Smooth muscle cell (in vitro differentiated cells): ENCODE measurements at regions not wholly inside any gene's neighbourhood (a gene's known extent, or its start where the extent isn't known, plus 50 kb on each side); places are given as distances from the start of the nearest gene placed in this dataset.
A peak's percentile ranks its signal among the peaks of the same experiment; 100 is the strongest.

Source experiments
- DNase-seq: peaks from one replicate; lab custom pipeline; 2025; ENCODE audit not compliant: unreplicated experiment; lab: John Stamatoyannopoulos, UW
- H2AFZ ChIP-seq: fragments of 200-600 bp; sonication (generic); 2 replicates; pipeline ENCODE4 v1.6.0; 2016; ENCODE audit warnings: antibody characterized with exemption, low read depth, mild to moderate bottlenecking
- H3F3A ChIP-seq: fragments of 200-600 bp; sonication (generic); 2 replicates; pipeline ENCODE4 v1.6.0; 2017; ENCODE audit warnings: antibody characterized with exemption, low read depth
- H3K27ac ChIP-seq: fragments of 200-600 bp; sonication (generic); 2 replicates; pipeline ENCODE4 v1.5.1; 2016; ENCODE audit warnings: low read depth, mild to moderate bottlenecking
- H3K27me3 ChIP-seq: fragments of 200-600 bp; sonication (generic); 2 replicates; pipeline ENCODE4 v1.6.1; 2016; ENCODE audit warnings: low read depth, mild to moderate bottlenecking
- H3K36me3 ChIP-seq: fragments of 200-600 bp; sonication (generic); 2 replicates; pipeline ENCODE4 v1.5.1; 2016; ENCODE audit warnings: low read depth
- H3K4me1 ChIP-seq: fragments of 200-600 bp; sonication (generic); 2 replicates; pipeline ENCODE4 v1.5.1; 2016; ENCODE audit warnings: low read depth
- H3K4me2 ChIP-seq: fragments of 200-600 bp; sonication (generic); 2 replicates; pipeline ENCODE4 v1.6.0; 2016; ENCODE audit warnings: mild to moderate bottlenecking
- H3K4me3 ChIP-seq: fragments of 200-600 bp; sonication (generic); 2 replicates; pipeline ENCODE4 v1.5.1; 2016; ENCODE audit warnings: mild to moderate bottlenecking
- H3K79me2 ChIP-seq: fragments of 200-600 bp; sonication (generic); 2 replicates; pipeline ENCODE4 v1.6.0; 2016; ENCODE audit warnings: low read depth, mild to moderate bottlenecking
- H3K9ac ChIP-seq: fragments of 200-600 bp; sonication (generic); 2 replicates; pipeline ENCODE4 v1.6.0; 2016; ENCODE audit warnings: low read depth
- H3K9me3 ChIP-seq: fragments of 200-600 bp; sonication (generic); replicated peaks from 2 replicates; pipeline ENCODE4 v1.5.1; 2016; ENCODE audit warnings: low read depth
- H4K20me1 ChIP-seq: fragments of 200-600 bp; sonication (generic); 2 replicates; pipeline ENCODE4 v1.6.0; 2016; ENCODE audit warnings: low read depth
- WGBS: methylation state at CpG from one replicate; pipeline ENCODE4 v1.1.7; 2016; ENCODE audit warnings: low lambda C conversion rate; 5-methylcytosine and 5-hydroxymethylcytosine counted together
- TF ChIP-seq, protein P1 (sequence below): fragments of 200-600 bp; sonication (generic); IDR thresholded peaks from 2 replicates; pipeline ENCODE4 v1.5.1; 2017; ENCODE audit warnings: borderline replicate concordance, mild to moderate bottlenecking, antibody characterized with exemption; ENCODE audit not compliant: insufficient read depth, poor library complexity, severe bottlenecking

DNA sequence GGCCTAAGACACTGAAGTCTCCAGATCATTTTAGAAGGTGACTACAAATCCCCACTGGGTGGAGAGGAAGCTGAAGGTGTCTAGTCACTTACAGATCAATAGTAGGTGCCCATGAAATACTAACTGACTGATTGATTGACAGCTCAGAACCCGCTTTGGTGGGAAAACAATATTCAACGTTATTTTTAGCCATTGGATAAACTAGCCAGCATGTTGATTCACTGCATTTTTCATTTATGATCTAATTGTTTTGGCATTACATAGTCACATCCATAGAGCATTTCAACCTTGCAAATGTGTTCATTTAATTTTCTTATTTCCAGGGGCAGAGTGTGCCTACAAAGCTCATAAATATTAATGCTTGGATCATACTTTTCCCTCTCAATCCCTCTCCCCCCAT, 162.3 kb downstream of the MREG start:
- no peaks in the 10 kb centered on the region for H3K36me3 ChIP-seq
- H3K4me1 ChIP-seq: no peaks in the 10 kb centered on the region
- H3F3A ChIP-seq: no peaks in the 10 kb centered on the region
- no peaks in the 10 kb centered on the region for H4K20me1 ChIP-seq
- H3K79me2 ChIP-seq: no peaks in the 10 kb centered on the region
- H3K9ac ChIP-seq: peak overlapping the region; percentile 24
- peak overlapping the region; percentile 56 for H3K27ac ChIP-seq
- no peaks in the 10 kb centered on the region for H3K27me3 ChIP-seq
- H2AFZ ChIP-seq: peak overlapping the region; percentile 88
- no peak overlapping the region for H3K4me3 ChIP-seq
- no peaks in the 10 kb centered on the region for H3K9me3 ChIP-seq
- no peak for DNase-seq
- TF ChIP-seq, protein P1, sequence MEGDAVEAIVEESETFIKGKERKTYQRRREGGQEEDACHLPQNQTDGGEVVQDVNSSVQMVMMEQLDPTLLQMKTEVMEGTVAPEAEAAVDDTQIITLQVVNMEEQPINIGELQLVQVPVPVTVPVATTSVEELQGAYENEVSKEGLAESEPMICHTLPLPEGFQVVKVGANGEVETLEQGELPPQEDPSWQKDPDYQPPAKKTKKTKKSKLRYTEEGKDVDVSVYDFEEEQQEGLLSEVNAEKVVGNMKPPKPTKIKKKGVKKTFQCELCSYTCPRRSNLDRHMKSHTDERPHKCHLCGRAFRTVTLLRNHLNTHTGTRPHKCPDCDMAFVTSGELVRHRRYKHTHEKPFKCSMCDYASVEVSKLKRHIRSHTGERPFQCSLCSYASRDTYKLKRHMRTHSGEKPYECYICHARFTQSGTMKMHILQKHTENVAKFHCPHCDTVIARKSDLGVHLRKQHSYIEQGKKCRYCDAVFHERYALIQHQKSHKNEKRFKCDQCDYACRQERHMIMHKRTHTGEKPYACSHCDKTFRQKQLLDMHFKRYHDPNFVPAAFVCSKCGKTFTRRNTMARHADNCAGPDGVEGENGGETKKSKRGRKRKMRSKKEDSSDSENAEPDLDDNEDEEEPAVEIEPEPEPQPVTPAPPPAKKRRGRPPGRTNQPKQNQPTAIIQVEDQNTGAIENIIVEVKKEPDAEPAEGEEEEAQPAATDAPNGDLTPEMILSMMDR: no peak
- 49% methylated on average over 2 of the region's 2 CpGs for WGBS
- H3K4me2 ChIP-seq: peak overlapping the region; percentile 50

DNA sequence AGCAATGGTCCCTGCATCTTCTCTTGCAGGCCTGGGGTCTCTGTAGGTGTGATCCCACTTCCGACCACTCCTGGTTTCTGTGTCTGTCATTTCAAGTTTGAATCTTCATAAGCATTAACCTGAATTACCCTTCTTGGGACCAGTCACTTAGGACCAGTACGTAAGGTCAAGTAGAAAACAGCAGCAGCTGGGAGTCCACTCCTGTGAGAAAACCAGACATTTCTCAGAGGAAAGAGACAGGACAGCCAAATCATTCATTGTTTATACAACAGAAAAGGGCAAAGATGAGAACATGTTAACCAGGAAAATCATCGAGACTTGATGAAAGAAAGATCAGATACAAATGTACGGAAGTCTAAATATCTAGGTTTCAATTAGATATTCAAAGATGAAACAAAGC, 163.0 kb downstream of the MREG start:
- no peaks in the 10 kb centered on the region for H3K79me2 ChIP-seq
- H3K4me2 ChIP-seq: peak overlapping the region; percentile 50
- no peaks in the 10 kb centered on the region for H3K36me3 ChIP-seq
- H3K9me3 ChIP-seq: no peaks in the 10 kb centered on the region
- H3F3A ChIP-seq: no peaks in the 10 kb centered on the region
- peak overlapping the region; percentile 88 for H2AFZ ChIP-seq
- TF ChIP-seq, protein P1: no peak
- H3K9ac ChIP-seq: peak overlapping the region; percentile 24
- WGBS: 63% methylated on average over 4 of the region's 4 CpGs
- DNase-seq: no peak
- no peaks in the 10 kb centered on the region for H3K4me1 ChIP-seq
- H3K27me3 ChIP-seq: no peaks in the 10 kb centered on the region
- no peak overlapping the region for H3K4me3 ChIP-seq
- H3K27ac ChIP-seq: peak overlapping the region; percentile 56
- no peaks in the 10 kb centered on the region for H4K20me1 ChIP-seq

GRCh38 chr2:215849771-215850170, 163.6 kb downstream of the MREG start:
- no peaks in the 10 kb centered on the region for H3F3A ChIP-seq
- WGBS: 87% methylated on average over 6 of the region's 6 CpGs
- H3K9me3 ChIP-seq: no peaks in the 10 kb centered on the region
- no peaks in the 10 kb centered on the region for H3K27me3 ChIP-seq
- TF ChIP-seq, protein P1: no peak
- no peak overlapping the region for H3K4me2 ChIP-seq
- no peaks in the 10 kb centered on the region for H4K20me1 ChIP-seq
- H3K4me3 ChIP-seq: no peak overlapping the region
- no peaks in the 10 kb centered on the region for H3K79me2 ChIP-seq
- H2AFZ ChIP-seq: peak overlapping the region; percentile 42
- peak overlapping the region; percentile 56 for H3K27ac ChIP-seq
- H3K36me3 ChIP-seq: no peaks in the 10 kb centered on the region
- no peaks in the 10 kb centered on the region for H3K4me1 ChIP-seq
- H3K9ac ChIP-seq: no peak overlapping the region
- DNase-seq: no peak

DNA sequence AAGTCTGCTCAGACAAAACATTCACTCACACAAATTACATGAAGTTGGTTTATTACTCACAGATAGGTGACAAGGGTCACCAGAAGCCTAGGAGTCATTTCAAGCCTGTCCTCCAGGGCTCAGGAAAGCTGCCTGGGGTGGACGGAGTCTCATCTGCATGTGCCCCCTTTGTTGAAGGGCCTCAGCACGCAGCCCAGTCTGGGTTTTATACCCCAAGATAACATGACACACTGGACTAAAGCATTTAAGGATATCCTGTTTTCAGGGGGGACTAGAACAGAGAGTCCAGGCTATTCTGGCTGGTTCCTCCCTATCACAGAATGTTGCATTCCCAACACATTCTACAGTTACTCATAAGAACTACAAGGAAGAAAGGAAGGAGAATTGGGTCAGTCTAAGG, 164.7 kb downstream of the MREG start:
- Histone ChIP-seq H2AFZ (peak overlapping the region; percentile 42), H3K79me2 (no peaks in the 10 kb centered on the region), H3K4me2 (no peak overlapping the region), H3K27ac (no peak overlapping the region), H4K20me1 (no peaks in the 10 kb centered on the region), H3K27me3 (no peaks in the 10 kb centered on the region), H3K9ac (no peak overlapping the region), H3F3A (no peaks in the 10 kb centered on the region), H3K9me3 (no peaks in the 10 kb centered on the region), H3K36me3 (no peaks in the 10 kb centered on the region), H3K4me3 (no peak overlapping the region), H3K4me1 (no peaks in the 10 kb centered on the region)
- DNase-seq: no peak
- WGBS: 68% methylated on average over 2 of the region's 2 CpGs
- TF ChIP-seq, protein P1: no peak
